ENCODE measurements at regions not wholly inside any gene's neighbourhood (a gene's known extent, or its start where the extent isn't known, plus 50 kb on each side); places are given as distances from the start of the nearest gene placed in this dataset.
A peak's percentile ranks its signal among the peaks of the same experiment; 100 is the strongest.

DNA sequence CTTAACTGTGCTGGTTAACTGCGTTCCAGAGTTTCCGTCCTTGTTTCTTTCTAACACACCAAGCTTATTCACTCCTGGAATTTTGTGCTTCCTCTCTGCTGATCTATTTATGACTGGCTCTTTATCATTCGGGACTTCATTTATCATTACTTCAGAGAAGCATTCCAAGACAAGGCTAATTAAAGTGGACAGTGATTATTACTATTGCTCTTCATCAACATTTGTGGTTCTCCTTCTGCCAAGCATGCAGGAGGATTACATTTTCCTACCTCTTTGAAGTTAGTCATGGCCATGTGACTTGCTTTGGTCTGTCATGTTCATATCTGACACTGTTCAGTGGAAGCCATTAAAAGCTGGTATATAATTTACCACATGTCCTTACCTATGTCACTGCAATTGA, 172.4 kb upstream of the AGR3 start:
- DNase-seq: no peak

DNA sequence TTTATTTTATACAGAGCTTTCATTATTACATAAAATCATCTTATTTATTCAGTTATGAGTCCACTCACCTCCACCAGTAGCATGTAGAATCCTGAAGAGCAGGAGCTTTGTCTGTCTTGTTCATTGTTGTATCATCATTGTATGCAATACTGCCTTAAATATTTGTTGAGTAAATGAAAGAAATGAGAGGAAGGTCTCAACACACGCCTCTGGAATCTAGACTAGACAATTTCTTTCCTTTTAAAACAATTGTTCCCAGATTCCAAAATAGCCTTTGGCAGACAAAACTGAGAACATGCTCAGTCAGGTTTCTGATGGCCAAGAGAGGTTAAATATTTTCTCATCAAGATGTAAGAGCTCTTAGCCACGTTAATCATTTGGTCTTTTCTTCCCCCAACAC, 173.1 kb upstream of the AGR3 start:
- DNase-seq: no peak

DNA sequence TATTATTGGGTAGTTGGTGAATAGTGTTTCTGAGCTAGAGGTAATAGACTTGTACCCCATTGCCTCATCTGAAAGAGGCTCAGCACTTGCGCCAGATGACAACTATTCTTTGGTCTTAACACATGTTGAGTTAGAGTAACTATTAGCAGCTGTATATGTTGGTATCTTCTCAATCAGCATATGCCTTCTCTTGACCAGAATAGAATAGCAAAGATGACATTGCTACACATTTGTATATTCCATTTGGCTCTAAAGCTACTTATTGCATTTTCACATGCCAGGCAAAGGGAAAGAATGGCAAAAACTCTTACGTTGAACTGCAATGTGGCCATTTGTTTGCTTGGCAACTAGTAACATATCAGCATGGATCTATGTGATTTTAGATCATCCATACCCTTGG, 173.8 kb upstream of the AGR3 start:
- no peak for DNase-seq

DNA sequence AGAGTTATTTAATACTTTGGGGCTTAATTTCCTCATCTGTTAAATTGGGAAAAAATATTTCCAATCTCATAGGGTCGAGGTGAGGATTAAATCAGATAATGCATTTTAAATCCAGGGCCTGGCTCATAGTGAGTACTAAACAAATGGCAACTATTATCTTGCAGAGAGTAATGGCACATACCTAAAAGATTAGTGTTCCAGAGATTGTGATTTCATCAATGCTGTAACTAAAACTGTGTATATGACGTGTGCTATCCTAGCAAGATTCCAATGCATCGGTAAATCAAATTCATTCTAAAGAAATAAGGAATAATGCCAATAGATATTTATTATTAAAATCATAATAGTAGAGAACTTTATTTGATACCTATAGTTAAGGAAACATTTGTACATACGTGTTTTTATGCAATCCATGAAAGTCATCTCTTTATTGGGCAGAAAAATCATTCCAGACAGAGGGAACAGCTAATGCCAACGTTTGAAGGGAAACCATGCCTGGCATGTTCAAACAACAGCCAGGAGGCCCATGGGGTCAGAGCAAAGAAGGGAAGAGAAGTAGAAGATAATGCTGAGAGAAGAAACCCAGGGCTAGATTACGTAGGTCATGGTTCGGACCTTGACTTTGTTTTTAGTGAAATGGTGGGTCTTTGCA, 174.8 kb upstream of the AGR3 start:
- DNase-seq: no peak

DNA sequence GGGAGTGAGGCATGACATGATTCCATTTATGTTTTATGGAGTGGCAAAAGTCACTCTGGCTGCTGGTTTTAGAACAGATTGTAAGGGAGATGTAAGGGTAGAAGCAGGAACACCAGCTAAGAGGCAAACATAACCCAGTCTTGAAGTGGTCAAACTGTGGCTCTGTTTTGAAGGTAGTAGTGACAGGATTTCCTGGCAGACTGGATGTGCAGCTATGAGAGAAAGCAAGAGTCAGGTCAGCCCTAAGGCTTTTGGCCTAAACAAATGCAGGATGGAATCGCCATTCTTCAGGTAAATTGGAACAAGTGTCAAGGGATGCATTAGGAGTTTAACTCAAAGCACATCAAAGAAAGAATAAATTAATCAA, 175.3 kb upstream of the AGR3 start:
- DNase-seq: no peak

DNA sequence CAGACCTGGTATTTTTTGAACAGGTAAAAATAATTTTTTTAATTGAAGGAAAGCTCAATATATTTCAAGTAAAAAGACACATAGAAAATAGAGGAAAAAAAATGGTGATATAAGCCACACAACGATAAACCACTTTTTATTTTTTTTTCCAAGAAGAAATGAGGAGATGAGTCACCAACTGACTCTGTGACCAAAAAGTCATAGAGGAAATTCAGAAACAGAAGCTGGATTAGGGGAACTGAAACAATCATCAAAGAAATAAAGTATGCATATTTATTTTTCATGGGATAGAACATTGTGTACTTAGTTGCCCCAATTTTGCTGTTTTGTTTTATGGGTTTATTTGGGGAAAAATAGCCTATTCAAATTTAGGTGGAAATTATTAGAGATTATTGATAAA, 176.8 kb upstream of the AGR3 start:
- peak; percentile 38 for DNase-seq

DNA sequence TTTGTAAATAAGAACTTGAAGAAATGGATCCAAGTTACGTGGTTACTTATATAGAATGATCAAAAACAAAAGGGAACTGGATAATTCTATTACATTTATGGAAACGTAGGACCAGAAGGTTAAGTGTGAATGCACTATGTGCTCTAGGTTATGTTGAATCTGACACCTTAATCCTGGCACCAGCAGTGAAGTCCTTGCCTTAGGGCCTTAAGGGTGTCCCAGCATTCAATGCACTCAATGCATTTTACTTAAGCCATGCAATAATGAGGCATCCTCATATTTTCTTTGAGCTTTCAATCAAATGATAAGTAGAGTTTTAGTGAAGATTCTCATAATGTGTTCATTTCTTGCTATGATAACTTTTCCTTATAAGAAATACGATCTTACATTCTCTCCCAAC, 178.3 kb upstream of the AGR3 start:
- no peak for DNase-seq

DNA sequence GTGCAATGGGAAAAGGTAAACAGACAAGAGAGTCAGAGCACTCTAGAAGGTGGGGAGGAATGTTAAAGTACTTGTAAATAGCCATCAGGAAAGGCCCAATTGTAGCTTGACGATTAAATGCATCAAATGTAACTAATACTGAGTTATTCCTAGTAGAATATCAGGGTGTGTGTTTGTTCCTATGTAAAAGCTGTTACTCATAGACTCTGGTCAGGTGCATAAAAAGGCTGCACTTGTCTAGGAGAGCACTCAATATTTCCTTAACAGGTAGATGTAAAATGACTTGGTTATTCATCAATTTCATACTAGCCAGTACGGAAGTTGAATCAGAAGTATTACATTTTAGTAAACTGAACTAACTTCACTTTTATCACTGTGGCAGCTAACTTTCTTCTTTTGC, 179.7 kb upstream of the AGR3 start:
- no peak for DNase-seq

DNA sequence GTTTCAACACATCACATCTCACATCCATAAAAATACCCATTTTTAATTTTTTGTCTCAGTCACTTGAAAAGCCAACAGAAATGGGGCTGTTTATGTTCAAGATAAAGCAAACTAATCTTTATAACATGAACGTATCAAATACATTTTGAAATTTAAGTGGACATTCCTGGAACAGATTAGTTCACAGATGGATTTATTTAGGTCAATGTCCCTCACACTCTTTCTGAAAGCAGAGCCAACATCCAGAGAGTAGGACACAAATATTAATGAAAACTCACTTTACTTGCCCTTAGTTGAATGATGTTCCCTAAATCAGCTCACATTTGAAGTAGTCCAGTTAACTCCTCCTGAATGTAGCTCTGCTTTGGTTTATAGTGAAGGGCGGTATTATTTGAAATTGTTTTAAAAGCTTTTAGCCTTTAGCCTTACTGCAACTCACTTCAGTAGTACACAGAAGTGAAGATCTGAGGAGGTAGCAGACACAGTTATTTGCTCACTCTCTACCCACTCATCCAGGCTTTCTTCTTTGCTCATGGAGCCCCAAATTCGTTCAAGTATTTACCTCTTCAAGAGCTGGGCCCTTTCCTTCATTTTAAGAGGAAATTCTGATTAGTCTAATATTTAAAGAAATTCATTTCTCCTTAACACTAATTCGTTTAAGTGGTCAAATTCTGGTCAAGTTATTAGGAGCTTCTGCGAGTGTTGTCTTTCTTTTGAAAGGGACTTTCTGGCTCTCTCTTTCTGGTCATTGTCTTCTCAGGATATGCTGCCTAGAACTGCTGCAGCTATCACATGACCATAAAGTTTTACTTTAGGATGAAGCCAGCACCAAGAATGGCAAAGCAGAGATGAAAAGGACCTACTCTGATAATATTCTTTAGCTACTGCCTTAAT, 180.6 kb upstream of the AGR3 start:
- DNase-seq: no peak

DNA sequence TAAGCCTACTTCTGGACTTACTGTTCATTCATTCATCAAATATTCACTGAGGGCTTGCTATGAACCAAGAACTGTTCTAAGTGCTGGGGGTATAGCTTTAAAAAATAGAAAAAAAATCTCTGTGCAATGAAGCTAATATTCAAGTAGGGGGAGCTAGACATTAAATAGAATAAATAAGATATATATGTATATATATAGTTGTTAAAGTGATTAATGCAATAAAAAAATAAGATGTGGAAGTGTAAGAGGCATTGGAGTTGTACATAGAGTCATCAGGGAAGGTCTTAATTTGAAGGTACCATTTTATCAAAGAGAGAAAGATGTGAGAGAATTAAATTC, 181.2 kb upstream of the AGR3 start:
- DNase-seq: peak; percentile 22

DNA sequence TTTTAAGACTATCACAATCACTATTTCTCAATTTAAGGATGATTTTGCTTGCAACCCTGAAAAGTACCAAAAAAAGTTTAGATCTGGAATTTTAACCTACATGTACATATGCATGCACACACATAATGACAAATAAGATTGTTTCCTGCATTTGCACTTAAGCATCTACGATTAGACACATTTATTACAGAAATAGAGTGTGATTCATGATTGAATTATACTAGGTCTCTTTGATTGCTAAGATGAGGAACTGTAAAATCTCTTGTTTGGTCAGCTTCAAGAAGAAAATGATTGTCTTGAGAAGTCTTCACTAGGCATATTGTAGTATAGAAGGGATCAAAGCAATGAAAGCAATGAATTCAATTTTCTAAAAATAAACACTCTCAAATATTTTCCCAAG, 185.9 kb upstream of the AGR3 start:
- DNase-seq: no peak

DNA sequence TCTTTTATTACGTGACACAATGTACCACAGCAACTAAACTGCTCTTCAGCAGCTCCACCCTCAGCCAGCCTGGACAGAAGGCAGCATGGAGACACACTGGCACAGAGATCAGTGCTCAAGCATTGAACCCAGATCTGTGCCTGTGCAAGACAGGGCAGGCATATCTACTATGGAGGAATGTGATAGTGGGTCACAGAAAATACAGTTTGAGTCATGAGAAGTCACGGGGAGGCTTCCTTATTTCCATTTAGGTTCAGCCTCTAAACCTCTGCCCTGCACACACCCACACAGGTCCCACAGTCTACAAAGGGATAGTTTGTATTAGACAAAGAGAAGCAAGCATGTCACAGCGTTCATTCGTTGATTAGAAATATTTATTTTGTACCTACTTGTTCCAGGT, 187.4 kb upstream of the AGR3 start:
- DNase-seq: no peak

DNA sequence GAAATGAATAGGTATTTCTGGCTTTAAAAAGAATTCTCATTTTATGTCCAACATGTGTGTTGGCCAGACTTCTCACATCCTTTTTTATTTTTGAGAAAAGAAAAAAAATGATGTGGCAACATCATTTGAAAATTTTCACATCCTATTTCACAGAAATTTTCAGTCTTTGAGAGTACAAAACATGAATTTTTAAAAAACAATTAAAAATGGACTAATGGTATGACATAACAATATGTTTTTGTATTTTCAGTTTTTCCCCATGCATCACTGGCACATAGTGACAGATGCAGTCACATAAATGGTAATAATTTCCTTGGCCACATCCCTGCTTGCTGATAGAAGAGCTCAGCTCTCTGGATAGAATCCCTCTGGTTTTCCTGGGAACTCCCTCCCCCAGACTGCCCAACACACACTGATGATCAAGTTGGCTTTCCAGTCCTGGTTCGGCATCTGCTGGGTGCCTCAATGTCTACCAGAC, 188.5 kb upstream of the AGR3 start:
- no peak for DNase-seq

DNA sequence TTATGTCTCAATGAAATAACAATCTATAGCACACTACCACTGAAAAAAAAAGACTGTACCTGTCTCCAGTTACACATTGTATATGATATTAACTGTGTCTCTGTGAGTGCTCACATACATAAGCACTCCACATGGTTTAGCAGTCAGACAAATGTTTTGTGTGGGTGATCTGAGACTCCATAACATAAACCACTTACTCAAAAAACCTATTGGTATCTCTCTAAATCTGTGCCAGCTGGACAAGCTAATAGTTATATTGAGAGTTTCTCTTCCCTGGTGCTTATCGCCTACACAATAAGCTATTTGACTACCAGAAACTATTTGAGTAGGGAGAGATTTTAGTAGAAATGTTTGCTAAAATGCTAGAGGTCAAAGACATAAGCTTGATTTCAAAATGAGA, 190.1 kb upstream of the AGR3 start:
- no peak for DNase-seq

DNA sequence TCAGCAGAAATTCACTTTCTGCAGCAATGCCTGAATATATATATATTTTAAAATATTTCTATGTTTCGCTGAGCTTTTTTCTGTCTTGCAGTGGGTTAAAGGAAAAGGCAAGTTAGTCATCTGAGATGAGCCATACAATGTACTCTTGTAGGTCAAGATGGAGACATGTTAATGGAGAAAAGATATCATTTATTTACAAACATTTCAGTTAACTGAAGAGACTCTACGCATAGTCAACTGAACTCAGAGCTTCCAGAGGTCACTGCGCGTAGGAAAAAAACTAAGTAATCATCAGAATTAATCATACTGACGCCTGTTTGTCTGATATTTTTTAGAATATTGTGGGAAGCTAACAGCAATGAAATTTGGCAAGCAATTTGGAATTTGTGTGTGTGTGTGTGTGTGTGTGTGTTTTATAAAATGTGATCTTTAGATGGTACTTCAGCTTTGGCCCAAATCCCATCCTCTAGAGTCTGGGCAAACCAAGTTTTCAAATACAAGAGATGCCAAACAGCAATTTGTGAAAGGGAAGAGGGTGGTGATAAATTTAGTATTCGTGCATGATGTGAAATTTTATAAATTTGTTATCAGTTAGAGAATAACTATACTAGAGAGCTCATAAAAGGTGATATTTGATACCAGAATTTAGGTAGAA, 193.9 kb upstream of the AGR3 start:
- no peak for DNase-seq

DNA sequence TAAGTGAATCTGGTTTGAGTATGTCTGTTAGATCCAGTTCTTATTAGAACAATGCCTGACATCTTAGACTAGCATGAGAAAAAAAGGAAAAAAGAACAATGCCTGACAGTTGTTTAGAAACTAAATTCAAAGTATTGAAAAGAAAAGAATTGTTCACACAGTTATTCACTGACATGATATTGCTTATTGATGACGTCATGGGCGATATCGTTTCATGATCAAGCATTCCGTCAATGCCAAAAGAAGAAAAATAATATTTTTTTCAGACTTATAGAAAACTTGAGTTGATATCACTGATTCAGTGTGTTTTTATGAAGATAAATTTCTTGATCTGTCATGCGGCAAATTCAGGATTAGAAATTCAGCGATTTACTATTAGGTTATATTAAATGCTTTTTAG, 196.5 kb upstream of the AGR3 start:
- no peak for DNase-seq

DNA sequence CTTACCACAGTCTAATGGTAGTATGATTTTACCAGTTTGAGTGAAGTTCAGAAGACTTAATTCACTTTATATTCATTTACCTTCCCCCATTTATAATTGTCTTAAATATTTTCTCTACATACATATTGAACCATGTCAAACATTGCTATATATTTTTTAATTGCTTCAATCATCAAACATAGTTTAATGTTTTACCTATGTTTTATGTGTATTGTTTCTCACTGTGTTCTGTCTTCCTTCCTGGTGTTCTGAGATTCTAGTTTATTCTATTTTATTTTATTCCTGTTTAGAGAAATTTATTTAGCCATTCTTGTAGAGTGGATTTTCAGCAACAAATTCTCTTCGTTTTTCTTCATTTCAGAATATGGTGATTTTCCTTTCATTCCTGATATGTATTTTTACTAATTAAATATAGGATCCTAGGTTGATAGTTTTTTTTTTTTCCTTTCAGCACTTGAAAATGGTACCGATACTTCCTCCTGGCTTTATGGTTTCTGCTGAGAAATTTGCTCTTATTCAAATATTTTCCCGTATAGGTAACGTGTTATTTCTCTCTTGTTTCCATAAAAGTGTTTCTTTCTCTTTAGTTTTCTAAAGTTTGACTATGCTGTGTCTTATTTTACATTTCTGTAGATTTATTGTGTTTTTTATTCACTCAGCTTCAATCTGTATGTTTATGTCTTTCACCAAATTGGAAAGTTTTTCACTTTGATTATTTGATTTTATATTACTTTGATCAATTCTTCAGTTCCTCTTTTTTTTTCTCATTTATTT, 201.8 kb upstream of the AGR3 start:
- no peak for DNase-seq

DNA sequence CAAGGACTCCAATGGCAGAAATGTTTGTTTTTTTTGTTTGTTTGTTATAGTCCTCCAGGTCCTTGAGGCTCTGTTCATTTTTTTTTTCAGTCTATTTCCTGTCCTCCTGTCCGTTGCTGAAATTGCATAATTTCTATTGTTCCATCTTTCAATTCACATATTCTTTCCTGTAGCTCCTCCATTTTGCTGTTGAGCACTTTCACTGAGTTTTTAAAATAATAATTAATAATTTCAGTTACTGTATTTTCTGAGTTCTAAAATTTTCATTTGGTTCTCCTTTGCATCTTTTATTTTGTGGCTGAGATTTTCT, 202.3 kb upstream of the AGR3 start:
- no peak for DNase-seq

DNA sequence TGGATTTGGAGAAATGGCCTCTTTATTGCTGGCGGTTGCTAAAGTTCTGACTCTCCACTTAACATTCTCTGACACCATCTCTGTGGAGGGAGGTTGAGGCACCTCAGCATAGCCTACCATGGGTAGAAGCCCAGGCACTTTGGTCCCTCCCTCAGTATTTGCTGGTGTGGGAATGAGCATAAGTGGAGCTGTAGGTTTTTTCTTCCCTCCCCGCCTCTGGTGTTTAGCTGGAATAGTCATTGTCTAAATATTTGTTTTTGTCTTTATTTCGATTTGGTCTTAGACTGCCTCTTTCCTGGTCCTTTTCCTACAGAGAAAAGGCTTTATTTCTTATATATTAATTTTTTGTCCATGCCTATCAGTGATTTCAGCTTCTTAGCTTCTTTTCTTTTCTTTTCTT, 203.4 kb upstream of the AGR3 start:
- no peak for DNase-seq

DNA sequence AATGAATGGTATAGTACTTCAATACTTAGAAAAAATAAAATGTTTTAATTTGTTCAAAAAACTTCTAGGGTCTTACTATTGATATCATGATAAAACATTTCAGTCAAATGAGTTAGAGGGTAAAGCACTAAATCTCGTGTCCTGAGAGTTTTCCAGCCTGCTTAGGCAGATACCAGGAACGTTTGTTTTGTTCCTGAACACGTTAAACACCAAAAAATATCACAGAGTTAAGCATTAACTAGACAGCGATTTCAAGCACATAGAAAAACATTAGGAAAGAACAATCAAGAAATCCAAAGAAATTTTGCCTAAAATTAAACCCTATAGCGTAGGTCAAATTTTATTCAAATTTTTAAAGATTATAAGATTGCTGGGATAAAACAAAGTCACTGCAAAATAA, 204.6 kb upstream of the AGR3 start:
- no peak for DNase-seq

DNA sequence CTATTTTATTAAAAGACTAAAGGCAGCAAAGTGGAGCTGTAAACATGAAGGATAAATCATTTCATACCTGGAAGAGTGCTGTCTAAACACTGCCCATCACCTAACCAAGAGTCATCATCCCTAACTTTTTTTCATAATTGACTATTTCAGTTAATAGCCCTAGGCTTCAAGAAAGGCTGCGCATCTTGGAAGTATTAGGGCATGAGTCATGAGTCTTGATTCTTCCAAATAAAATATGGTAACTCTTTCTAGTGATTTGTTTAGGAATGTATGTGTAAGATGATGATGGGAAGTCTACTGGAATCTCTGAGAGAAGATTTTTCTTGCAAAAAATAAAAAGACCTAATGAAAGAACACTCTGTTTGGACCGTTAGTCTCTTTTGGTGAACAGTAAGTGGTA, 207.7 kb upstream of the AHR start:
- peak; percentile 86 for DNase-seq

DNA sequence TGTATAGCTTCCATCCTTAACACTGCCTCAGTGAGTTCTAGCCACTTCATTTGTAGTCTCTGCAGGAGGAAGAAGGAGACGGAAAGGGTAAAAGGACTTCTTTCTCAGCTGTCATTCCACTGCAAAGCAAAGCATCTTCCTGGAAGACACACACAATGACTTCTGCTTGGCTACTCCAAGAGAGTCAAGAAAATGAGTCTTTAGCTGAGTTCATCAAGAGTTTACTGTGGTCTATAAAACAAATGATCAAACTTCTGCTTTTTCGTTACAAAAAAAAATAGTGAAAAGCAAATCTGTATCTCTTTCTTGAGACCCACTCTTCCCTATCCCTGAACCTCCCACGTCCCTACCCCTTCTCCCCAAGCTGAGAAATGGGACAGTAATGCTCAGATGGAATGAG, 205.0 kb upstream of the AHR start:
- DNase-seq: no peak

DNA sequence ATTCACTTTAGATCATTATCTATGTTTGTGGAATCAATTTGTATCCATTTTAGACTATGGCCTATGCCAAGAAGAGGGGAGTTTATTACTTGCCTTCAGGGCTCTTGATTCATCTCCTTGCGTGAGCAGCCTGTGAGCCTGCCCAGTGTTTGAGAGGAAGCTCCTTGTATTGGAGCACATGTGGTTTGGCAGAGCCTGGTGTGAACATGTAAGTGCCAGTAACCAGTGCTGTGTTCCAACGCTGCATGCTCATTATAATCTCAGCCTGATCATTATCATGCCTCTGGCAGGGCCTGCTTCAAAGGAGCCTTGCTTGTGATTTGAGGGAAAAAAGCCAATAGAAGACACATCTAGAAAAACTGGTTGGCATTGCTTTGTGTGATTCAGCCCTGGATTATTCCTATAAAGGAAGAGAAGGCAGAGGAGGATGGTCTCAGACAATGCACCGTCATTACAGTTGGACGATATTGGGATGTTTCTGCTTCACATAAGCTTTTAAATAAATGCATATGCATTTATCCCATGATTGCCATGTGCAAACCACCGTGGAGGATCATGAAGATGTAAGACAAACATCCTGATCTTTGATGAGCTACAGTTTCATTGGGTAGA, 203.4 kb upstream of the AHR start:
- DNase-seq: peak; percentile 70

All from fibroblast of skin of scalp (primary cell).